HG02571 (cell line): ENCODE measurements at regions not wholly inside any gene's neighbourhood (a gene's known extent, or its start where the extent isn't known, plus 50 kb on each side); places are given as distances from the start of the nearest gene placed in this dataset.
"Not testable (repeated sequence)": the region's sequence is repeated elsewhere in the genome, so short reads cannot be mapped to it uniquely, and the experiment has no call there.

Experiments used
- ATAC-seq: cut with Tn5 transposase; IDR thresholded peaks from one replicate; pipeline ENCODE4 v1.9.1; 2021; ENCODE audit warnings: mild to moderate bottlenecking, moderate library complexity; ENCODE audit not compliant: unreplicated experiment

- ATAC-seq, result no peak
Measured at GRCh38 chr13:111658145-111659100, 338.0 kb downstream of the TEX29 start.

- no peak for ATAC-seq
Measured at GRCh38 chr13:111659219-111659775, 338.9 kb downstream of the TEX29 start.

GRCh38 chr13:111659842-111660241 lies 339.4 kb downstream of the TEX29 start:
- ATAC-seq, result no peak

GRCh38 chr13:111661052-111661451 lies 340.6 kb downstream of the TEX29 start:
- no peak for ATAC-seq

GRCh38 chr13:111661776-111662175 lies 341.3 kb downstream of the TEX29 start:
- no peak for ATAC-seq

GRCh38 chr13:111662451-111662850 lies 342.0 kb downstream of the TEX29 start:
- ATAC-seq, result no peak

GRCh38 chr13:111662895-111663294 lies 342.5 kb downstream of the TEX29 start:
- ATAC-seq, result no peak

- no peak for ATAC-seq
Measured at GRCh38 chr13:111663505-111663904, 343.1 kb downstream of the TEX29 start.

GRCh38 chr13:111663953-111664421 lies 343.5 kb downstream of the TEX29 start:
- ATAC-seq, result no peak

GRCh38 chr13:111664696-111665095 lies 344.3 kb downstream of the TEX29 start:
- ATAC-seq, result no peak

- no peak for ATAC-seq
Measured at GRCh38 chr13:111665691-111666095, 345.3 kb downstream of the TEX29 start.

- no peak for ATAC-seq
Measured at GRCh38 chr13:111666164-111666776, 345.8 kb downstream of the TEX29 start.

- no peak for ATAC-seq
Measured at GRCh38 chr13:111667757-111668156, 347.3 kb downstream of the TEX29 start.

GRCh38 chr13:111668451-111668850 lies 348.0 kb downstream of the TEX29 start:
- ATAC-seq, result no peak

GRCh38 chr13:111672198-111672597 lies 351.8 kb downstream of the TEX29 start:
- not testable (repeated sequence) for ATAC-seq

- ATAC-seq, result not testable (repeated sequence)
Measured at GRCh38 chr13:111678120-111678882, 357.9 kb downstream of the TEX29 start.

GRCh38 chr13:111679645-111680044 lies 359.2 kb downstream of the TEX29 start:
- not testable (repeated sequence) for ATAC-seq

GRCh38 chr13:111680100-111680499 lies 359.7 kb downstream of the TEX29 start:
- not testable (repeated sequence) for ATAC-seq

- ATAC-seq, result not testable (repeated sequence)
Measured at GRCh38 chr13:111692028-111692427, 371.6 kb downstream of the TEX29 start.

- not testable (repeated sequence) for ATAC-seq
Measured at GRCh38 chr13:111696121-111696520, 370.8 kb upstream of the SOX1 start.

- not testable (repeated sequence) for ATAC-seq
Measured at GRCh38 chr13:111702059-111702458, 364.9 kb upstream of the SOX1 start.
